Suprapubic skin (tissue), 4 donors: ENCODE measurements at regions not wholly inside any gene's neighbourhood (a gene's known extent, or its start where the extent isn't known, plus 50 kb on each side); places are given as distances from the start of the nearest gene placed in this dataset.

Experiments
- DNase-seq, 2 donors: peaks; one replicate each; pipeline ENCODE4 v3.0.0-alpha.2; 2019; ENCODE audit warnings: low spot score in 2 of 2
- H3K27ac ChIP-seq: fragments of 200-600 bp; sonication (generic); one replicate; pipeline ENCODE4 v1.5.1; 2019
- H3K27me3 ChIP-seq: fragments of 200-600 bp; sonication (generic); one replicate; pipeline ENCODE4 v1.5.1; 2019
- H3K36me3 ChIP-seq: fragments of 200-600 bp; sonication (generic); one replicate; pipeline ENCODE4 v1.5.1; 2019
- H3K4me1 ChIP-seq: fragments of 200-600 bp; sonication (generic); one replicate; pipeline ENCODE4 v1.5.1; 2019
- H3K4me3 ChIP-seq: fragments of 200-600 bp; sonication (generic); one replicate; pipeline ENCODE4 v1.5.1; 2019; ENCODE audit warnings: mild to moderate bottlenecking
- H3K9me3 ChIP-seq: fragments of 200-600 bp; sonication (generic); one replicate; pipeline ENCODE4 v1.5.1; 2019
- EP300 ChIP-seq: sonication (generic); formaldehyde crosslinking; IDR thresholded peaks from one replicate; pipeline ENCODE4 v1.6.1; 2017; ENCODE audit warnings: antibody characterized with exemption
- POLR2A ChIP-seq, 2 donors: fragments of 450-650 bp; IDR thresholded peaks; one replicate each; pipeline ENCODE4 v1.6.1; 2017; ENCODE audit warnings: antibody characterized with exemption in 2 of 2, mild to moderate bottlenecking in 2 of 2, moderate library complexity in 2 of 2
- POLR2AphosphoS5 ChIP-seq, 3 donors: sonication (generic); formaldehyde crosslinking; IDR thresholded peaks; one replicate each; pipeline ENCODE4 v1.6.1; 2017; ENCODE audit warnings: antibody characterized with exemption in 3 of 3
- WGBS: methylation state at CpG from one replicate; pipeline ENCODE4 v1.1.5; 2018; 5-methylcytosine and 5-hydroxymethylcytosine counted together
- TF ChIP-seq, protein P1 (sequence below), 2 donors: fragments of 200-600 bp in 1 of 2; fragments of 450-650 bp in 1 of 2; sonication (generic) in 1 of 2; IDR thresholded peaks; one replicate each; pipeline ENCODE4 v1.5.1; 2016 to 2019; ENCODE audit warnings: antibody characterized with exemption in 2 of 2, mild to moderate bottlenecking in 1 of 2, moderate library complexity in 1 of 2

DNA sequence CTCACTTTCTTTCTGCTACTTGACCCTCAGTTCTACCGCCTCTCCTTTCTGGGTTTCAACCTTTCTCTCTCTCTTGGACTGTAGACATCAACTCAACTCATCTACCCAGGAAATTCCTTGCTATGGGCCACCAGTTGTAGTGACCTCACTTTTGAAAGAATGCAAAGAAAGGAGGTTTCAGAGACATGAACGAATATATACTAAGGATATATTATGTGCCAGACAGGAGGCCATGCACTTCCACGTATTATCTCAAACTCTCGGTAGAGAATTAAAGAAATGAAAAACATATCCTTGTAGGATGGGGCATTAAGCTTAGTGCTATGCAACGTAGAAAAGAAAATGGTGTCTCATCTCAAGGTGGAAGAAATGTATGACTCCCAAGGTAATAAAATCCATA lies 67.3 kb upstream of the NT5E start:
- Histone ChIP-seq H3K27ac (no peak overlapping the region), H3K9me3 (no peaks in the 10 kb centered on the region), H3K4me3 (no peak overlapping the region), H3K27me3 (no peaks in the 10 kb centered on the region), H3K4me1 (no peaks in the 10 kb centered on the region), H3K36me3 (no peaks in the 10 kb centered on the region)
- TF ChIP-seq POLR2AphosphoS5 (IDR thresholded peaks at IDR 0.05) = no peak
- TF ChIP-seq, protein P1, sequence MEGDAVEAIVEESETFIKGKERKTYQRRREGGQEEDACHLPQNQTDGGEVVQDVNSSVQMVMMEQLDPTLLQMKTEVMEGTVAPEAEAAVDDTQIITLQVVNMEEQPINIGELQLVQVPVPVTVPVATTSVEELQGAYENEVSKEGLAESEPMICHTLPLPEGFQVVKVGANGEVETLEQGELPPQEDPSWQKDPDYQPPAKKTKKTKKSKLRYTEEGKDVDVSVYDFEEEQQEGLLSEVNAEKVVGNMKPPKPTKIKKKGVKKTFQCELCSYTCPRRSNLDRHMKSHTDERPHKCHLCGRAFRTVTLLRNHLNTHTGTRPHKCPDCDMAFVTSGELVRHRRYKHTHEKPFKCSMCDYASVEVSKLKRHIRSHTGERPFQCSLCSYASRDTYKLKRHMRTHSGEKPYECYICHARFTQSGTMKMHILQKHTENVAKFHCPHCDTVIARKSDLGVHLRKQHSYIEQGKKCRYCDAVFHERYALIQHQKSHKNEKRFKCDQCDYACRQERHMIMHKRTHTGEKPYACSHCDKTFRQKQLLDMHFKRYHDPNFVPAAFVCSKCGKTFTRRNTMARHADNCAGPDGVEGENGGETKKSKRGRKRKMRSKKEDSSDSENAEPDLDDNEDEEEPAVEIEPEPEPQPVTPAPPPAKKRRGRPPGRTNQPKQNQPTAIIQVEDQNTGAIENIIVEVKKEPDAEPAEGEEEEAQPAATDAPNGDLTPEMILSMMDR (IDR thresholded peaks at IDR 0.05) = no peak
- WGBS = 83% methylated on average over 5 of the region's 5 CpGs
- no peak for DNase-seq

DNA sequence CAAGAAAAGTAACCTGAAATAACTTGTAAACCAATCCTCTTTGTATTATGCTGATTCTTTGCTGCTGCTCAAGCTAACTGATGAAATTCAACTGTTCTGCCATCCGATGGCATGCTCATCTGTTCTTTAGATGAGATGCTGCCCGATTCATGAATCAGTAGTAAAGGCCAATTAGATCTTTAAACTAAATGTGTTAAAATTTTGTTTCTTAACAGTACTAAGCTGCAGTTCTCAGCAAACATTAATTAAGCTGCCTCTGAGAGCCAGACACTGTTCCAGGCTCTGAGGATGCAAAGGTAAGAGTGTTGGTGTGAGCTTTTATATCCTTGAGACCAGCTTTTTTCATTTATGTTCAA lies 77.0 kb upstream of the NT5E start:
- TF ChIP-seq POLR2AphosphoS5 (IDR thresholded peaks at IDR 0.05) = no peak
- no peak for TF ChIP-seq EP300
- TF ChIP-seq POLR2A (IDR thresholded peaks at IDR 0.05) = no peak
- TF ChIP-seq, protein P1 (IDR thresholded peaks at IDR 0.05) = no peak
- no peak for DNase-seq
- Histone ChIP-seq H3K27ac (no peak overlapping the region), H3K9me3 (no peaks in the 10 kb centered on the region), H3K4me3 (no peak overlapping the region), H3K4me1 (no peaks in the 10 kb centered on the region), H3K36me3 (no peaks in the 10 kb centered on the region), H3K27me3 (no peaks in the 10 kb centered on the region)
- WGBS = 93% methylated on average over 2 of the region's 2 CpGs

DNA sequence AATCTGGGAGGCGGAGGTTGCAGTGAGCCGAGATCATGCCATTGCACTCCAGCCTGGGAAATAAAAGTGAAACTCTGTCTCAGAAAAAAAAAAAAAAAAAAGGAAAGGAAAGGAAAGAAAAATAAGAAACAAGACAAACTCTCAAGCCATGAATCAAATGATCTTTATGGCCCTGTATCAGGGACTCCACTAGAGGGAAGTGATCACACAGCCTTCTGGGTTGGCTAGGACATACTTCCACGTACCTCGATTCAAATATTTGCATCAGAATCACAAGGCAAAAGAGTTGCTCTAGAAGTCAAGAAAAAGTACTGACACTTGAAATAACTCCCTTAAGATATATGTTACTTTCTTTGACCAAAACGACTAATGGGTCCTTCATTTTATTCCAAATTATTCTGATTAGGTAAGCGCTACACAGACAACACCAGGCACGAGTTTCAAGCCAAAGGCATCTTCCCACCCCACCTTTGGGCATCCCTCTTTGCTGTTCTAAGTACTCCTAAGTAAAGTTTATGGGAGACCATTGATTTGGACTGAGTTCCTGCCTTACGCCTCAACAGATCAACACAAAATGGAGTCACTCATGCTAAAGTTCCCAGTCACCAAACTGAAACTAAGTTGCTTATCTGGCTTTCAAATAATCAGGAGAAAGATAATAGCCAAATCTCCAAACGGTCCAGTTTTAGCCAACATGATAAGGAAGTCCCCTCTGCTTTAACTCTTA lies 77.5 kb upstream of the NT5E start:
- H3K27me3 ChIP-seq = no peaks in the 10 kb centered on the region
- H3K9me3 ChIP-seq = no peaks in the 10 kb centered on the region
- no peaks in the 10 kb centered on the region for H3K4me1 ChIP-seq
- 82% methylated on average over 9 of the region's 9 CpGs for WGBS
- no peak overlapping the region for H3K27ac ChIP-seq
- DNase-seq = no peak
- H3K36me3 ChIP-seq = no peaks in the 10 kb centered on the region
- no peak for TF ChIP-seq POLR2A (IDR thresholded peaks at IDR 0.05)
- TF ChIP-seq EP300 = no peak
- TF ChIP-seq POLR2AphosphoS5 (IDR thresholded peaks at IDR 0.05) = no peak
- TF ChIP-seq, protein P1 (IDR thresholded peaks at IDR 0.05) = no peak
- H3K4me3 ChIP-seq = no peak overlapping the region

DNA sequence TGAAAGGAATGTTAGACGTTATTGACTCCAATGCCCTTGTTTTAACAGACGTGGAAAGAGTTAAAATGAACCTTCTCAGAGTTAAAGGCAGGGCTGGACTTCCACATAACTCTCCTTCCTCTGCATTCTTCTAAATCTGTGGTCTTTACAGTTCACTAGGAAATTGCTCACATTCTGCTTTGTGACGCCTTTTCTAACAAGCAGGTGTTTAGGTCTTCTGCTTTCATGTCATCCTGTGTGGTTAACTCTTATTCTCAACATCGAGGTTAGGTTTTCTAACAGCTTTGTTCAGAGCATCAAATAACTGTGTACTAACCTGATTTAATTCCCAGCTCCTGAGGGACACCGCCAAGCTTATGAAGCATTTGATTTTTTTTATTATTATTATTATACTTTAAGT lies 81.3 kb upstream of the NT5E start:
- Histone ChIP-seq H3K4me1 (no peaks in the 10 kb centered on the region), H3K27me3 (no peaks in the 10 kb centered on the region), H3K27ac (no peak overlapping the region), H3K36me3 (no peaks in the 10 kb centered on the region), H3K9me3 (no peaks in the 10 kb centered on the region), H3K4me3 (no peak overlapping the region)
- TF ChIP-seq POLR2A (IDR thresholded peaks at IDR 0.05) = no peak
- TF ChIP-seq, protein P1 (IDR thresholded peaks at IDR 0.05) = no peak
- TF ChIP-seq POLR2AphosphoS5 (IDR thresholded peaks at IDR 0.05) = no peak
- no peak for TF ChIP-seq EP300
- WGBS = 74% methylated on average over 5 of the region's 5 CpGs
- no peak for DNase-seq

DNA sequence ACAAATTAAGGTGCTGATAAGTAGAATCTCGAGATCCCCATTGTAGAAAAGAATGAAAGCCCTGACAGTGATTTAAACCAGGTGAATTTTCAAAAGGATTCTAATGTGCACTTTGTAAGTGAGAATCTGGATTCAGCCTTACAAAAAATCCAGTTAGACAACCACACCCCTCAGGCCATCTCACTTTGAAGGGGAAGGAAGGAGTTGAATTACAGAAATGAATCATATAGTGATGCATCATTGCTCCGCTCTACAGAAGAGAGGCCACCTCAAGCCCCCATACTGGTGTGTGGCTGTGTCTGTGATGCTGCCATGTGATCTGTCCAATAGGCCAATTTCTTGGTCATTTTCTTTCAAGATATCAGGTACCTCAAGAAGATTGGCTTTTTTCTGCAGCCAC lies 85.5 kb upstream of the NT5E start:
- Histone ChIP-seq H3K27me3 (no peaks in the 10 kb centered on the region), H3K36me3 (no peaks in the 10 kb centered on the region), H3K9me3 (no peaks in the 10 kb centered on the region), H3K4me1 (peaks cover 10% of the 10 kb centered on the region), H3K27ac (no peak overlapping the region), H3K4me3 (no peak overlapping the region)
- no peak for DNase-seq
- TF ChIP-seq, protein P1 (IDR thresholded peaks at IDR 0.05) = no peak
- TF ChIP-seq POLR2AphosphoS5 (IDR thresholded peaks at IDR 0.05) (no peak), EP300 (no peak), POLR2A (IDR thresholded peaks at IDR 0.05) (no peak)
- WGBS = 47% methylated on average over 2 of the region's 2 CpGs
